ENCODE measurements at regions not wholly inside any gene's neighbourhood (a gene's known extent, or its start where the extent isn't known, plus 50 kb on each side); places are given as distances from the start of the nearest gene placed in this dataset.

- Histone ChIP-seq H3K36me3 (ENCODE audit: control insufficient read depth in 2 of 4, insufficient read depth in 4 of 4, low read length in 3 of 4) (no peaks in the 10 kb centered on the region), H4K8ac (ENCODE audit: extremely low read depth, insufficient read depth, low read length) (no peak overlapping the region), H3K56ac (replicated peaks; ENCODE audit: insufficient read length, low read depth, low read length) (no peak overlapping the region), H3K23ac (ENCODE audit: insufficient read length) (no peak overlapping the region), H4K5ac (ENCODE audit: insufficient read length, low read depth, low read length) (no peak overlapping the region), H3K9me3 (ENCODE audit: insufficient read depth in 2 of 2, low read depth in 1 of 2, low read length in 1 of 2) (peaks cover 6 to 8% of the 10 kb centered on the region in 2 experiments), H2BK5ac (ENCODE audit: low read depth, low read length) (no peak overlapping the region), H2BK20ac (ENCODE audit: low read length) (no peak overlapping the region), H3K9ac (replicated peaks in 1 of 4; ENCODE audit: extremely low read depth in 1 of 4, low read depth in 3 of 4, low read length in 3 of 4) (no peak overlapping the region), H3K79me1 (ENCODE audit: low read depth, low read length) (no peaks in the 10 kb centered on the region), H3K4ac (replicated peaks; ENCODE audit: insufficient read length, low read depth, low read length) (no peak overlapping the region), H3K4me1 (replicated peaks in 1 of 4; ENCODE audit: control insufficient read depth in 3 of 4, insufficient read depth in 4 of 4, low read length in 3 of 4) (no peaks in the 10 kb centered on the region), H4K91ac (replicated peaks; ENCODE audit: insufficient read length, low read length) (no peak overlapping the region), H3K27me3 (replicated peaks in 1 of 4; ENCODE audit: control insufficient read depth in 3 of 4, extremely low read depth in 1 of 4, insufficient read depth in 3 of 4, low read length in 3 of 4) (no peaks in the 10 kb centered on the region), H2BK12ac (ENCODE audit: low read depth, low read length) (no peak overlapping the region), H3K18ac (ENCODE audit: extremely low read depth, low read length) (no peak overlapping the region), H2BK120ac (replicated peaks; ENCODE audit: low read depth, low read length) (no peak overlapping the region), H2BK15ac (ENCODE audit: low read length) (no peak overlapping the region), H3K4me2 (ENCODE audit: insufficient read depth in 1 of 2, low read depth in 2 of 2, low read length in 2 of 2) (no peak overlapping the region), H3K79me2 (ENCODE audit: control insufficient read depth in 1 of 2, insufficient read depth in 2 of 2, low read length in 2 of 2) (no peaks in the 10 kb centered on the region), H3K4me3 (ENCODE audit: extremely low read depth in 1 of 4, insufficient read depth in 2 of 4, low read depth in 3 of 4, low read length in 4 of 4) (no peak overlapping the region), H3K14ac (ENCODE audit: insufficient read length) (no peak overlapping the region), H3K27ac (ENCODE audit: low read depth, low read length) (no peak overlapping the region), H2AK5ac (ENCODE audit: low read depth, low read length) (no peak overlapping the region), H2AFZ (ENCODE audit: low read length) (no peak overlapping the region), H4K20me1 (replicated peaks in 1 of 2; ENCODE audit: control insufficient read depth in 1 of 2, insufficient read depth in 2 of 2, low read length in 2 of 2) (no peaks in the 10 kb centered on the region), H3K23me2 (ENCODE audit: low read depth, low read length) (no peaks in the 10 kb centered on the region)
- ChIA-PET CTCF (ENCODE audit: partially characterized antibody) (no interaction called here), POLR2A (ENCODE audit: partially characterized antibody) (no interaction called here)
- FAIRE-seq (no peak), DNase-seq (ENCODE audit: low read depth in 1 of 2, low spot score in 2 of 2) (no peak)
- WGBS, 2 experiments (ENCODE audit: extremely low coverage in 1 of 2, insufficient coverage in 1 of 2, insufficient read length in 1 of 2, insufficient replicate concordance in 2 of 2, low coverage in 1 of 2, low lambda C conversion rate in 2 of 2, missing lambda C conversion rate in 1 of 2): 92% methylated on average over 4 of the region's 4 CpGs; no CpG with 5 or more reads in 1 of the 2 experiments
- TF ChIP-seq GABPA (IDR thresholded peaks at IDR 0.05; ENCODE audit: borderline replicate concordance, insufficient read depth, low read length) (no peak), CBX5 (IDR thresholded peaks at IDR 0.05; ENCODE audit: low read depth, low read length) (no peak), TAF1 (IDR thresholded peaks at IDR 0.05; ENCODE audit: low read depth, low read length) (no peak)
These were observed 441.5 kb upstream of the CDH4 start for GRCh38 chr20:60810561-60810960.

Data from H1 (cell line).